ENCODE measurements at regions not wholly inside any gene's neighbourhood (a gene's known extent, or its start where the extent isn't known, plus 50 kb on each side); places are given as distances from the start of the nearest gene placed in this dataset.

DNA sequence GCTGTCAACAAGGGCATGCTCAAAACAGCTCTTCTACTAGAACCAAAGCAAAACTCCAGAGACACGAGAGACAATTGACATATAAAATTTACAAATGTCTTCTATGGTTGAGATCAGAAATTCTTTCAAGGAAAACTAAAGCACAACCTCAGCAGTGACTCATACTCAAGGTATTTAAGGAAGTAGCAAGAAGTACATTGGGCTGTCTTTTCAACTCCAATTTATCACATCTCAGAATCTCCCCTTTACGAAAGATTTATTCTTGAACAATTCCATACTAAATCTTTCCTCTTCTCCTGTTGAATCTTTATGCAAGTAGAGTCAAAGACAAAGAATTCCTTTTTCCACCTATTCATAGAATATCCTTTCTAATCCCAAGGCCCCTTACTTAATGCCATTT, 324.0 kb downstream of the IRS1 start:
- TF ChIP-seq, protein P1, sequence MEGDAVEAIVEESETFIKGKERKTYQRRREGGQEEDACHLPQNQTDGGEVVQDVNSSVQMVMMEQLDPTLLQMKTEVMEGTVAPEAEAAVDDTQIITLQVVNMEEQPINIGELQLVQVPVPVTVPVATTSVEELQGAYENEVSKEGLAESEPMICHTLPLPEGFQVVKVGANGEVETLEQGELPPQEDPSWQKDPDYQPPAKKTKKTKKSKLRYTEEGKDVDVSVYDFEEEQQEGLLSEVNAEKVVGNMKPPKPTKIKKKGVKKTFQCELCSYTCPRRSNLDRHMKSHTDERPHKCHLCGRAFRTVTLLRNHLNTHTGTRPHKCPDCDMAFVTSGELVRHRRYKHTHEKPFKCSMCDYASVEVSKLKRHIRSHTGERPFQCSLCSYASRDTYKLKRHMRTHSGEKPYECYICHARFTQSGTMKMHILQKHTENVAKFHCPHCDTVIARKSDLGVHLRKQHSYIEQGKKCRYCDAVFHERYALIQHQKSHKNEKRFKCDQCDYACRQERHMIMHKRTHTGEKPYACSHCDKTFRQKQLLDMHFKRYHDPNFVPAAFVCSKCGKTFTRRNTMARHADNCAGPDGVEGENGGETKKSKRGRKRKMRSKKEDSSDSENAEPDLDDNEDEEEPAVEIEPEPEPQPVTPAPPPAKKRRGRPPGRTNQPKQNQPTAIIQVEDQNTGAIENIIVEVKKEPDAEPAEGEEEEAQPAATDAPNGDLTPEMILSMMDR (conservative IDR thresholded peaks at IDR 0.05): no peak
- no peak for TF ChIP-seq ZFX (IDR thresholded peaks at IDR 0.05)
